Spleen (tissue), 11 donors: ENCODE measurements at regions not wholly inside any gene's neighbourhood (a gene's known extent, or its start where the extent isn't known, plus 50 kb on each side); places are given as distances from the start of the nearest gene placed in this dataset.

Source experiments
- DNase-seq: peaks from one replicate; pipeline ENCODE4 v3.0.0-alpha.2; 2020
- H3K27ac ChIP-seq, 8 donors: fragments of 200-600 bp; sonication (generic) in 7 of 8; 1 replicate in 4 of 8; 2 replicates in 4 of 8; pipeline versions ENCODE4 v1.5.0 to v1.8.0; 2016 to 2021; ENCODE audit warnings: inconsistent platforms in 4 of 8, mild to moderate bottlenecking in 4 of 8, moderate library complexity in 1 of 8
- H3K27me3 ChIP-seq, 7 donors: fragments of 200-600 bp; sonication (generic) in 6 of 7; replicated peaks in 1 of 7; 1 replicate in 4 of 7; 2 replicates in 3 of 7; pipeline versions ENCODE4 v1.5.0 to v1.8.0; 2016 to 2021; ENCODE audit warnings: inconsistent platforms in 3 of 7, mild to moderate bottlenecking in 1 of 7
- H3K36me3 ChIP-seq, 6 donors: fragments of 200-600 bp; sonication (generic) in 5 of 6; 1 replicate in 4 of 6; 2 replicates in 2 of 6; pipeline versions ENCODE4 v1.5.0 to v1.8.0; 2016 to 2021; ENCODE audit warnings: inconsistent platforms in 2 of 6
- H3K4me1 ChIP-seq, 6 donors: fragments of 200-600 bp; sonication (generic) in 5 of 6; 1 replicate in 3 of 6; 2 replicates in 3 of 6; pipeline versions ENCODE4 v1.5.0 to v1.8.0; 2016 to 2021; ENCODE audit warnings: inconsistent platforms in 3 of 6
- H3K4me3 ChIP-seq, 8 donors: fragments of 200-600 bp; sonication (generic) in 7 of 8; 1 replicate in 4 of 8; 2 replicates in 4 of 8; pipeline versions ENCODE4 v1.5.0 to v1.8.0; 2016 to 2021; ENCODE audit warnings: inconsistent platforms in 4 of 8, mild to moderate bottlenecking in 4 of 8, moderate library complexity in 2 of 8
- H3K9me3 ChIP-seq, 8 donors: fragments of 200-600 bp; sonication (generic) in 7 of 8; 1 replicate in 4 of 8; 2 replicates in 4 of 8; pipeline versions ENCODE4 v1.5.0 to v1.8.0; 2016 to 2021; ENCODE audit warnings: inconsistent platforms in 4 of 8
- CTCF ChIP-seq, 11 experiments: fragments of 200-600 bp in 7 of 11; fragments of 450-650 bp in 4 of 11; sonication (generic) in 4 of 11; IDR thresholded peaks in 8 of 11; conservative IDR thresholded peaks in 3 of 11; 1 replicate in 7 of 11; 2 replicates in 4 of 11; pipeline versions ENCODE4 v1.4.0 to v1.8.0; 2016 to 2021; ENCODE audit warnings: antibody characterized with exemption in 11 of 11, inconsistent platforms in 4 of 11, mild to moderate bottlenecking in 1 of 11
- POLR2A ChIP-seq, 3 donors: fragments of 450-650 bp; IDR thresholded peaks; one replicate each; pipeline ENCODE4 v1.5.1; 2017; ENCODE audit warnings: antibody characterized with exemption in 3 of 3, mild to moderate bottlenecking in 1 of 3
- POLR2AphosphoS5 ChIP-seq, 3 donors: sonication (generic); formaldehyde crosslinking; IDR thresholded peaks; one replicate each; pipeline ENCODE4 v1.5.1; 2017; ENCODE audit warnings: antibody characterized with exemption in 3 of 3
- WGBS, 5 donors: extraction: QIAGEN DNeasy Blood & Tissue Kit in 3 of 5; methylation state at CpG; one replicate each; pipeline versions ENCODE4 v1.1.5 to v1.1.7; 2013 to 2018; 5-methylcytosine and 5-hydroxymethylcytosine counted together
- intact Hi-C: fragments of 100-400 bp; cut with DNase I; formaldehyde crosslinking; loops from one replicate; pipeline ENCODE4 v1.15.0; 2023; ENCODE audit warnings: low total_unique reads
- donor health status: healthy with polysubstance abuse.
- donor health status: DM: no; HTN: no; CAD: no; lungs with moderate emphysema.
- donor health status: DM: no; HTN: no; CAD: no.
- donor health status: Bipolar disorder and iron deficiency.
- donor health status: healthy.
- donor health status: DM: no; HTN: no; CAD: no.
- donor health status: DM: yes; HTN: yes; CAD: no.

GRCh38 chr12:5251092-5251491, 180.8 kb upstream of the NTF3 start:
- Histone ChIP-seq H3K27ac (no peak overlapping the region), H3K36me3 (no peaks in the 10 kb centered on the region), H3K9me3 (no peaks in the 10 kb centered on the region), H3K27me3 (no peaks in the 10 kb centered on the region), H3K4me1 (no peaks in the 10 kb centered on the region), H3K4me3 (no peak overlapping the region)
- DNase-seq, result no peak
- WGBS, 5 donors, result 84 to 92% (median 89%) methylated on average over 6 of the region's 6 CpGs
- intact Hi-C loops, result no loop called here
- TF ChIP-seq POLR2A (IDR thresholded peaks at IDR 0.05) (no peak), POLR2AphosphoS5 (IDR thresholded peaks at IDR 0.05) (no peak), CTCF (IDR thresholded peaks at IDR 0.05 in 8 of 11, conservative IDR thresholded peaks at IDR 0.05 in 3 of 11) (no peak)

- intact Hi-C loops, result no loop called here
- Histone ChIP-seq H3K9me3 (no peaks in the 10 kb centered on the region), H3K36me3 (no peaks in the 10 kb centered on the region), H3K4me3 (no peak overlapping the region), H3K27ac (no peak overlapping the region), H3K27me3 (no peaks in the 10 kb centered on the region), H3K4me1 (no peaks in the 10 kb centered on the region)
- 77 to 82% (median 81%) methylated on average over 6 of the region's 6 CpGs for WGBS, 5 donors
- no peak for TF ChIP-seq POLR2A (IDR thresholded peaks at IDR 0.05)
- TF ChIP-seq CTCF (IDR thresholded peaks at IDR 0.05 in 8 of 11, conservative IDR thresholded peaks at IDR 0.05 in 3 of 11), result no peak
- TF ChIP-seq POLR2AphosphoS5 (IDR thresholded peaks at IDR 0.05), result no peak
- no peak for DNase-seq
Measured at GRCh38 chr12:5251786-5252185, 180.1 kb upstream of the NTF3 start.

- H3K4me3 ChIP-seq, result no peak overlapping the region
Measured at GRCh38 chr12:5254703-5255102, 177.2 kb upstream of the NTF3 start.

More at GRCh38 chr12:5254703-5255102, 177.2 kb upstream of the NTF3 start:
- no peak for DNase-seq
- TF ChIP-seq CTCF (IDR thresholded peaks at IDR 0.05 in 8 of 11, conservative IDR thresholded peaks at IDR 0.05 in 3 of 11) (no peak), POLR2AphosphoS5 (IDR thresholded peaks at IDR 0.05) (no peak), POLR2A (IDR thresholded peaks at IDR 0.05) (no peak)
- 79 to 94% (median 82%) methylated on average over 4 of the region's 4 CpGs for WGBS, 5 donors
- Histone ChIP-seq H3K4me1 (no peaks in the 10 kb centered on the region), H3K9me3 (no peaks in the 10 kb centered on the region), H3K36me3 (no peaks in the 10 kb centered on the region), H3K27ac (no peak overlapping the region), H3K27me3 (peaks cover 0 to 8% (median 0%) of the 10 kb centered on the region in 7 donors)
- intact Hi-C loops, result no loop called here
